Dedifferentiated amniotic fluid mesenchymal stem cell (primary cell): ENCODE measurements at regions not wholly inside any gene's neighbourhood (a gene's known extent, or its start where the extent isn't known, plus 50 kb on each side); places are given as distances from the start of the nearest gene placed in this dataset.
"Not testable (repeated sequence)": the region's sequence is repeated elsewhere in the genome, so short reads cannot be mapped to it uniquely, and the experiment has no call there.

Experiments
- DNase-seq: peaks from one replicate; pipeline ENCODE4 v3.0.0-alpha.2; 2016; ENCODE audit errors: extremely low spot score

GRCh38 chr13:61358599-61358998, 57.0 kb downstream of the PCDH20 start:
- no peak for DNase-seq

GRCh38 chr13:61350341-61350740, 65.3 kb downstream of the PCDH20 start:
- no peak for DNase-seq

- no peak for DNase-seq
These were observed 76.5 kb downstream of the PCDH20 start for GRCh38 chr13:61339054-61339621.

GRCh38 chr13:61316647-61317046, 99.0 kb downstream of the PCDH20 start:
- no peak for DNase-seq

GRCh38 chr13:61294467-61295191, 121.0 kb downstream of the PCDH20 start:
- no peak for DNase-seq

- no peak for DNase-seq
These were observed 129.4 kb downstream of the PCDH20 start for GRCh38 chr13:61286148-61286745.

GRCh38 chr13:61277586-61278276, 137.9 kb downstream of the PCDH20 start:
- DNase-seq = no peak

GRCh38 chr13:61277088-61277487, 138.6 kb downstream of the PCDH20 start:
- no peak for DNase-seq

- DNase-seq = no peak
These were observed 139.2 kb downstream of the PCDH20 start for GRCh38 chr13:61276401-61276800.

GRCh38 chr13:61275736-61276135, 139.9 kb downstream of the PCDH20 start:
- DNase-seq = no peak

GRCh38 chr13:61275251-61275650, 140.4 kb downstream of the PCDH20 start:
- DNase-seq = no peak

- not testable (repeated sequence) for DNase-seq
These were observed 148.8 kb downstream of the PCDH20 start for GRCh38 chr13:61266896-61267295.

GRCh38 chr13:61261746-61262472, 153.7 kb downstream of the PCDH20 start:
- no peak for DNase-seq

- DNase-seq = no peak
These were observed 157.5 kb downstream of the PCDH20 start for GRCh38 chr13:61258185-61258584.

- DNase-seq = no peak
These were observed 160.4 kb downstream of the PCDH20 start for GRCh38 chr13:61255040-61255796.

GRCh38 chr13:61253105-61253877, 162.4 kb downstream of the PCDH20 start:
- DNase-seq = no peak

GRCh38 chr13:61252213-61252612, 163.4 kb downstream of the PCDH20 start:
- DNase-seq = no peak

- no peak for DNase-seq
These were observed 168.3 kb downstream of the PCDH20 start for GRCh38 chr13:61247149-61247936.

GRCh38 chr13:61246351-61246750, 169.3 kb downstream of the PCDH20 start:
- no peak for DNase-seq

- DNase-seq = no peak
These were observed 200.0 kb downstream of the PCDH20 start for GRCh38 chr13:61215601-61216000.
